PC-3 (cell line): ENCODE measurements at regions not wholly inside any gene's neighbourhood (a gene's known extent, or its start where the extent isn't known, plus 50 kb on each side); places are given as distances from the start of the nearest gene placed in this dataset.

Experiments
- CTCF ChIP-seq: fragments of 300-600 bp; sonication (generic); conservative IDR thresholded peaks from 2 replicates; pipeline ENCODE4 v1.5.1; 2017; ENCODE audit warnings: antibody characterized with exemption, low read depth, mild to moderate bottlenecking, low read length
- EZH2 ChIP-seq: fragments of 300-600 bp; sonication (generic); IDR thresholded peaks from one replicate; pipeline ENCODE4 v1.6.1; 2017; ENCODE audit warnings: antibody characterized with exemption, mild to moderate bottlenecking, low read length; ENCODE audit not compliant: unreplicated experiment

- TF ChIP-seq CTCF: no peak
- no peak for TF ChIP-seq EZH2
Measured at GRCh38 chr15:29470794-29471193, 201.2 kb upstream of the NSMCE3 start.
